ENCODE measurements at regions not wholly inside any gene's neighbourhood (a gene's known extent, or its start where the extent isn't known, plus 50 kb on each side); places are given as distances from the start of the nearest gene placed in this dataset.
"Not testable (repeated sequence)": the region's sequence is repeated elsewhere in the genome, so short reads cannot be mapped to it uniquely, and the experiment has no call there.

DNA sequence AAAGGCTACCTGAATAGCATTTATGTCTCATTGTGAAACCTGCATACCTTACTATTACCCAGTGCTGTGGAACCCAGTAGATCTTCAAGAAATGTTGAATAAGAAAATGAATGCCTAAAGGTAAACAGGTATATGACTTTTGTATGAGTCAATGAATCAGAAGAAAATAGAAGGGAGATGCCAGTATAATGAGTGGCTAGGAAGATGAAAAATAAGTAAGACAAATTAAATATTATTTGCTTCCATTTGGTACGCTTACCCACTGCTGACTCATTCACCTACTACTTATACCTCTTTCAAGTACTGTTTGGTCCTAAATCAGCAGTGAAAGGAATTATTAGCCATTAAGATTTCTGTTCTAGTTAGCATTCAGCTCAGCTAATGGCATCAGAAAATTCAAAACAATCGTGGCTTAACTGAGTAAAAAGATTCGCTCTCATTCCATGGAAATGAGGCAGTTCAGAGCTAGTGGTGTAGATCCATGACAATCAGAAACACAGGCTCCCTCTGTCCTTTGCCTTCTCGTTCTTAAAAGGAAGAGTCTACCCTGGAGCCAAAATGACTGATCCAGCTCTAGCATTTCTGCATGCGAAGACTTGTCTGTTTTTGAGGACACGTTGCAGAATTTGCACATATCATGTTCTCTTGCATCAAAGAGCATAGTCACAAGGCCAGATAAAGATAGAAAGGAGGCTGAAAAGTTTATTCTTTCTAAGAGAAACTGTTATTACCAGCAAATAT, 705.8 kb upstream of the USP15 start:
- DNase-seq (ENCODE audit: low read depth in 2 of 2): no peak

DNA sequence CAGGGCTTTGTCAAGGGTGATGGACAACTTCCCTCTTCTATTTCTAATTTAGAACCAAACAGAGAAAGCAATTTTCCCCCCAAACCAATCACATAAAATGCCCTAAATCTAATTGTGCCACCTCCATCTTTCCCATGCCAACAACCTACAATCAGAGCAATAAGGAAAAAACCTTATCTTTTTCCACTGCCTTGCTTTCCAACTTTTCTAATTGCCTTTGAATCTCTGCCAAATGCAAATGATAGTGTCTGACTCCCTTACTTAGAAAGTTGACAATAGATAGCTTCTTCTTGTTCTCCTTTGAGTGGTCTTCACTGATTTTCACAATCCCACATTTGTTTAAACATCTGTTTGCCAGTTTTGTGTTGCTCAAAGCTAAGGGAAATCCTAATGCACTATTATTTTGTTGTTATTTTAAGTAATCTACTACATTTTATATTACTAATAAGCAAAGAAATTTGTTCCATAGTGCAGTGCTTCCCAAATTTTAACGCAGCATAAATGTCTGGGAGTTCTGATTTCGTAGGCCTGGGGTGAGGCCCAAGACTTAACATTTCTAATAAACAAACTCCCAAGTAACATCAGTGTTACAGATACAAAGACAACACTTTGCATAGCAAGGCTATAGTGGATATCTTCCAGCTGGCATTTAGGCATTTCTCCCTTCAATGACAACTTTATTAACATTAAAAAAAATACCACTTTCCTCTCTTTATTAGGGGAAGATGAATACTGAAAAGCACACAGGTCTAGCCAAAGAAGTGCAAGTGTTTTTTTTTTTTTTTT, 696.3 kb upstream of the USP15 start:
- DNase-seq (ENCODE audit: low read depth in 2 of 2): no peak

DNA sequence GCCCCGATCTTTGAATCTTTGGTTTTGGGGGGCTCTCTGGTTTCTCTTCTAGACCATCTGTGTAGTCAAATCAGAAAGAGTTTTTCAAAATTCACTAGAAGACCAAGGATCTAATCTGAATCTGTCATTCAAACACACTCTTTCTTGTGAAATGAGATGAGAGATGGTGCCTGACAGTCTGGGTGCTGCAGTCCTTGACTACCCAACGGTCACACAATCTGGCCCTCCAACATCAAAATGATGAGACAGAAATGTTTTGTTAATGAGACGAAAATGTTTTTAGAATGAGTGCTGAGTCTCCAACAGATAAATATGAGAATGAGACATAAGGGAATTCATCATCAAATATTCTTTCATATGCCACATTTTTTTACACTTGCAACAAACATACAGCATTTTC, 695.7 kb upstream of the USP15 start:
- no peak for DNase-seq (ENCODE audit: low read depth in 2 of 2)

DNA sequence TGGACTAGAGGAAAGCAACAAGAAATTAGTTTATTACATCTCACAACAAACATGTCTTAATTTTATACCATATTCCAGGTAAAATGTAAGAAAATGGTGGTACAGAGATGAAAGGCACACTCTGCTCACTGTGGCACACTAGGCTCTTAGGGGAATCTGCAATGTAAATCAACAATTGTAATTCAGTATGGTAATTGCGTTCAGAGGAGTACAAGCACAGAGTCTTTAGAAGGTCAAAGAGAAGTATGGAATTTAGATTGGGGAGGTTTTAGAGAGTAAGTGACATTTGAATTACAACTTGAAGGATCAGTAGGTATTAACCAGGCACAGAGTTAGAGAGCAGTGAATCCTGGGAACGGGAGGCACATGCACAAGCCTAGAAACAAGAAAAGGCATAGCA, 694.0 kb upstream of the USP15 start:
- no peak for DNase-seq (ENCODE audit: low read depth in 2 of 2)

DNA sequence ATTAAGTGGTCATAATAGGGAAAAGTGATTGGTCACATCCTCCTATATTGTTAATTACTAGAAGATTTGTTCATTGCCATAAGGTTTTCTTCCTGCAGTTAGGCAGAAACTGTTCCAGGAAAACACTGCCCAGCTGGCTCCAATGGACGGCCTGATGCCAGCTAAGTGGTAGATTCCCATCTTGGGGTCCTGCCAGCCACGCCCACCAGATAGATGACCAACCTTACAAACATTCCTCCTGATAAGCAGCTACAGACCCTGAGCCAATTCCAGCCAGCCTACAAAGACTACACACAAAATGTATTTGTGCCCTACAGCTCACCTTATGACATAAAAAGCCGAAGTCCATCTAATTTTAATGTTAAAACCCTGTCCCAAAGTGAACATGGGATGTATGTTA, 685.9 kb upstream of the USP15 start:
- no peak for DNase-seq (ENCODE audit: low read depth in 2 of 2)

DNA sequence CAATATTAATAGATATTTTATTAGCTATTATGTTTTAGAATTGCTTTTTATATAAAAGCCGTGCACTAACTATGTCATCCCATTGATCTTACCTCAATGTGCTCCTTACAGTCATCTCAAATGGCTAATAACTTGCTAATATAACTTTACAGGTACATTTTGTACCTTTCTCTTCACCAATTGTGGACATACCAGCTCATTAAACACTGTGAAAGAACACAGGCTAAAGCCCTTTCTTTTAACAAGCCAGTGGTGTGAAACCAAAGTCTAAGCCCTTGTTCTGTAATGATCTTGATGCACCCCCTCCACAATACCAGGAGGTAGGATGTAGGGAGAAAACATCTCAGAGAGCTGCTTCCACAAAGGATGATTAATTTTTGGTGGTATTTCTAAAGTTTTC, 675.3 kb upstream of the USP15 start:
- no peak for DNase-seq (ENCODE audit: low read depth in 2 of 2)

DNA sequence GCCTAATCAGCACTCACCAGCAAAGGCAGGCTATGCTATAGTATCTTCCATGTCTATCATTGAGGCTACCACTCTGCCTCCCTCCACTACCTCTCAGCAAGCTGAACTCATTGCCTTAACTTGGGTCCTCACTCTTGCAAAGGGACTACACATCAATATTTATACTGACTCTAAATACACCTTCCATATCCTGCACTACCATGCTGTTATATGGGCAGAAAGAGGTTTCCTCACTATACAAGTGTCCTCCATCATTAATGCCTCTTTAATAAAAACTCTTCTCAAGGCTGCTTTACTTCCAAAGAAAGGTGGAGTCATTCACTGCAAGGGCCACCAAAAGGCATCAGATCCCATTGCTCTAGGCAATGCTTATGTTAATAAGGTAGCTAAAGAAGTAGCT, 669.3 kb upstream of the USP15 start:
- not testable (repeated sequence) for DNase-seq (ENCODE audit: low read depth in 2 of 2)

DNA sequence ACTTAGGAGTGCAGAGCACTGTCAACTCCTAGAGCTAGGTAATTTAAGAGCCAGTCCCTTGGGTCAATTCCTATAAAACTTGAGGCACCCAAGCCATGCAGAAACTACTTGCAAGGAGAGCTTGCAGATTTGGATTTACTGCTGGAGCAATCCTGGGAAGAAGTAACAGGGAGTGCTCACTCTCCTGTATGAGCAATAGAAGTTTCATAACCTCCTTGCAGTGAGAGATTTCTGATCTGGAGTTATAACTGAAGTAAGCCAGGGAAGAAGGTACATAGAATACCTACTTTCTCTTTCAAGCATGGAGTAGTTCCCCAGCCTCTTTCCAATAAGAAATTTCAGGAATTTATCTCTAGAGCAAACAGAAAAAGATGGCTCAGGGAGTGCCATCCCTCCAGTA, 650.1 kb upstream of the USP15 start:
- DNase-seq (ENCODE audit: low read depth in 2 of 2): no peak

DNA sequence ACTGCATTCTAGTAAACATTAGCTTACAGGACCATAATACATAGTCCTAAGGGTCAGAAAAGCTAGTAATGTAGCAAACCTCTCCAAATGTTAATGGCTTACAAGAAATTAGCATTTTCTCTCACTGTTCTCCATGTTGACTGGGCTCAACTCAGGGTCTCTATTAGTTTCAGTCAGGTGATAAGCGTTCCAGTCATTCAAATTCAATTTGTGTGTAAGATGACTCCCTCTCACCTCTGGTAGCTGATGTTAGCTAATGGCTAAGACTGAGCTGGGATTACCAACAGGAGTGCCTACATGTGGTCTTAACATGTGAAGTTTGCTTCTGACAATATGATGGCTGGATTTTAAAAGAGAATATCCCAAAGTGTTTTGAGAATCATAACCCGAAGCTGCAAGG, 630.5 kb upstream of the USP15 start:
- DNase-seq (ENCODE audit: low read depth in 2 of 2): no peak

DNA sequence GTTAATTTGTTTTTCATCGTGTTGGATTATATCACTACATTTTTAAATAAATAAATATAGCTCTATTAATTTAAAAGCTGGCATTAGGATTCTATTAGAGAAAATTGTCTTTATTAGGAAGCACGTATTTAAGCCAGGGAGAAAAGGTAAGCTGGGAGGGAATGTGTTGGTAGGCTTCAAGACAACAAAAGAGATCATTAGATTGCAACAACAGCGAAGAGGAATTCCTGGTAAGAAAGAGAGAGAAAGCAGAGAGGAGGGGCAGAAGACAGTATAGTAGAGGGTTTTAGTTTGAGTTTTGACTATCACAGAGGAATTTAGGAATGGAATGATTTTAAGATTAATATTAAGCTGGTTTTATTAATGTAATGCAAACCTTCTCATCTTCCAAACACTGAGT, 613.6 kb upstream of the USP15 start:
- DNase-seq (ENCODE audit: low read depth in 2 of 2): no peak

DNA sequence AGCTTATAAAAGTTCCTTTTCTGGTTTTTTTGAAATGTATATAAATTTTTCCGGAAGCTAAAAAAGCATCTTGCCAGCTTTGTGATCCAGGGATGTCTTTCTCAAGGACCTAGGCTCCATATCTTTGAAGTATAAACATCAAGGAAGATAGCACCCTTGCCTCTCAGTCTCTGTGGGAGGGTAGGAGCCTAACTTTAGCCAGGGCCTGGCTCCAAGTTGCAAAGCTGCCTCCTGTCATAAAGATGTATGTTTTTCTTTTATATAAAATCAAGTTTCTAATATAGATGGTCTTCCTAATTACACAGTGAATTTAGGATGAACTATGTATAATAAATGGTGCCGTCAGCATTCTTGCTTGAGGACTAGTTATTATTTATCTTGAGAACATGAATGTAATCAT, 612.6 kb upstream of the USP15 start:
- no peak for DNase-seq (ENCODE audit: low read depth in 2 of 2)

DNA sequence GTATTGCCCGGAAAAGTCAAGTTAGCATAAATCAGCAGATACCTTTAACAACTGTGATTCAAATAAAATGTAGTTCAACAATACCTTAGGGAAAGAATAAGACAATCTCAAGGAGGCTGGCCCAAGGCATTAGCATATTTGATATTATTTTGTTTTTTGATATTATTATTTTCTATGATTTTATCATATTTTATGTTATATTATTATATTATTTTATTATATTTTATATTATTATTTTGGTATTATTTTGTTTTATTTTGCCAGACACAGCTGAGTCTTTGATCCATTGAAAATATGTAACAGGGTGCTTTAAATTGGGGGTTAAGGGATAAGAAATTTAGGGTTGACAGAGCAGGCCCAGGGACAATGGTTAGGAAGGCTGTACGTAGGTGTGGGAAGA, 607.9 kb upstream of the USP15 start:
- DNase-seq (ENCODE audit: low read depth in 2 of 2): no peak

DNA sequence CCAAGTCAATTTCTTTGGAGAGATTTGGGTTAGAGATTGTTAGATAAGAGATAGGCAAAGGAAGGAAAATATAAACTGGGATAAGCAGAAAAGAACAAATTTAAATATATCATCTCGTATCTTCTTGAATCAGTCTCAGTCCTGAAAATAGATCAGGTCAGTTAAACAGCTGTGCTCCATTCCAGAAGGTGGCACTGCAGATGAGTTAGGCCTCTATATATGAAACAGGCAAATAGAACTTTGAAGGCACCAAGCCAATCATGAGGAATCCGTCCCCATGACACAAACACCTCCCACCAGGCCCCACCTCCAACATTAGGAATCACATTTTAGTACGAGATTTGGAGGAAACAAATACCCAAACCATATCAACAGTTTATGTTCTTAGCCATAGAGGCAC, 605.5 kb upstream of the USP15 start:
- no peak for DNase-seq (ENCODE audit: low read depth in 2 of 2)

DNA sequence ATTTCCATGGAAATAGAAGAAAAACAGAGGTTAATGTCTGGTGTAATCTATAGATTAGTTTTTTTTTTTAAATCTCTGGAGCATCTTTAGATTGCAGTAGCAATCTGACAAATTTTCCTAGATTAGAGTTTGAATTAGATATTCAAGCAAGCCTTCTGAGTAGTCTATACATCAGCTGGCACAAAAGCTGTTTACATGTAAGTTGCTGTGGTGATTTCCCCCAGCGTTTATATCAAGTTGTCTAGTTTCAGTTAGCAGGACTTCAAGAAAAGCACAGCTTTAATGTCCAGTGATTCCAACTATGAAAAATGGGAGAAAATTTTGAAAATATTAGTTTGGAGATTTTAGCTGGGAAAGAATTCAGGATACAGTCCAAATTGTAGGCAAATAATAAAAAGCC, 605.0 kb upstream of the USP15 start:
- no peak for DNase-seq (ENCODE audit: low read depth in 2 of 2)

DNA sequence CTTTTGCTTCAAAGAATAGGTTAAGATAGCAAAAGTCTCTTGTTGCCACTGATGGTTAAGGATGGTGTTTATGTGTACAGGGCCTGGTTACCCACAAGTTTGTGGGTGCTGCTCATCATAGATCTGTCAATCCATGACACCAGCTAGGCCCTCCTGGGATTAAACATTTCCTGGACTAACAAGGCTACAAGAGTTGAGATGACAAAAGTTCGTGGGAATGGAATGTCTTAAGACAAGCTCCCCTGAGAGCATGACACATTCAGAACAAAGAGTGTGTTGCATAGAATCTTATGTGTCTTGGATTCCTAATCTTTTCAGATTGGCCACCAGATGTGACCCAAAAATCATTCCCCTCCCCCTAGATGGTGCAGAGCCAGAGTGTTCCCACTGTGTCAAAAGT, 592.5 kb upstream of the USP15 start:
- no peak for DNase-seq (ENCODE audit: low read depth in 2 of 2)

DNA sequence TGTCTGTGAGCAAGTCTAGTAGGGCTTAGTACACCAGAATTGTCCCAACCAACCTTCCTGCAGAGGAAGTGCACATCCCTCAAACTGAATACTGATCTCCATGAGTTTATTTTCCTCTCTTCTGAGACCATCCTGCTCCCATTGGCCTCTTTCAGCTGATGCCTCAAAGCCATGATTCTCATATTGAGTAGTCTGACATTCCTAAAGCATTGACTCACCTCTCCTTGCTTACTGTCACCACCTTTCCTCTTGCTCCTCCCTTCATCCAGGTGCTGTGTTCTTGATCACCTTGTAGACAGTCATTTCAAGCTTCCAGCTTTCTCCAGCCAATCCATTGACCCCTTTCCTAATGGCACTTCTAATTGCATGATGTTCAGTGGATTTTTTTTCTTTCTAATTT, 583.7 kb upstream of the USP15 start:
- DNase-seq (ENCODE audit: low read depth in 2 of 2): no peak

DNA sequence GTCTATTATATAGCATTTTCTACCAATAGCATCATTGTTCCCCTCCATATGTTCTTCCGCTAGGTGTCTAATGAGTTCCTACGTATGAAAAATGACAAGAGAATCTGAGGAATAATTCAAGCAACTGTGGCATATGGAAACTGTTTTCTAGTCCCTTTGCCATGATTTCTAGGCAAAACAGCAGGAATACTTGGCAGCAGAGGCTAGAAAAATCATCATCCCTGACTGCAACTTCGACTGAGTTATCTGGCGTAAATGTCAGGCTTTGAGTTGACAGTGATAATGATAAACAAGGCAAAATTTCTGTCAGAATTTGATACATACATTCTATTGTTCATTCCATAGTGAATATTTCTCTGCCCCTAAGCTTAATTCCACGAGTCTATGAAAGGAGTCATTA, 572.8 kb upstream of the USP15 start:
- no peak for DNase-seq (ENCODE audit: low read depth in 2 of 2)

DNA sequence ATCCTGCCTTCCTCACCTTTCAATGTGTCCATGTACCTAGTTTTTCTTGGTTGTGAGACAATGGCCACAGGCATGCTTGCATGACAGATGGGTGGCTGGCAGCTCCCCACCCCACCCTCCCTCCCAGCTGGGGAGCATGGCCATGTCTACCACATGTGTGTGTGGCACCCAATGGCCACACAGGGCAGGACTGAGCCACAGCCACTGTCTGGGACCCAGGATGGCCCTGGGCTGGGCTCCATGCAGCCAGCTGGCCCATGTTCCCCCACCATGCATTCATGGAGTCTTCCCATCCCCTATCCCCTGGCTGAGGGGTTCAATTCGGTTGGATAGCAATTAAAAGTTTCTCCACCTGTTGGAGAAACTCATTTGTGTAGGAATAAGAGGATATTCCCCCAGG, 566.0 kb upstream of the USP15 start:
- DNase-seq (ENCODE audit: low read depth in 2 of 2): no peak

DNA sequence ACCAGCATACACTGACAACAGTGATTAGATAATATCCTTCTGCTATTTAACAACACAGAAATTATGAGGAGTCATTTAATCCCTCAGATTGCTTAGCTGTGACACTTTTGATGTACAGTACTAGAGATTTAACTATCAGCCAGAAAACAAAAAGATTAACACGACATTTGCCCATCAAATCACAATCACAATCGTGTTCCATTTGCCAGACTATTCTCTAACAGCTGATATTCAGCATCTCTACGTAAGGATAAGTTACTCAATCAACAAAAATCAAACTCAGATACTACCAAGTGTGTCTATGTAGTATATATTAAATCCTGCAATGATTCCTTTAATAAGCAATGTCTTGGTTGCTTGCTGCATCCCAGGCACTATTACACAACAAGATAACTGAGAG, 558.7 kb upstream of the USP15 start:
- no peak for DNase-seq (ENCODE audit: low read depth in 2 of 2)

DNA sequence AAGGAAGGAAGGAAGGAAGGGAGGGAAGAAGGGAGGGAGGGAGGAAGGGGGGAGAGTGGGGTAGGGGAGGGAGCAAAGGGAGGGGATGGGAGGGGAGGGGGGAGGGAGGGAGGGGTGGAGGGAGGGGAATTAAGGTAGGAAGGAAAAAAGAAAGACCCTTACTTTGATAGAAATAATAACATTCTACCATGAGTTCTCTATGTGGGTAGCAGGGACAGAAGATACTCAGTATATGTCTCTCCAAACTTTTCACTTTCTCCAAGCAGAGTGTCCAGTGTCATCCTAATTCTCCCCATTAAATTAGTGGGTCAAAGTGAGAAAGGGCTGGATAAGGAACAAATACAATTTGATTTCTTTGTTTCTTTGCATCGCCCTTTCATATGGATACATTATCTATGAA, 553.4 kb upstream of the USP15 start:
- no peak for DNase-seq (ENCODE audit: low read depth in 2 of 2)

DNA sequence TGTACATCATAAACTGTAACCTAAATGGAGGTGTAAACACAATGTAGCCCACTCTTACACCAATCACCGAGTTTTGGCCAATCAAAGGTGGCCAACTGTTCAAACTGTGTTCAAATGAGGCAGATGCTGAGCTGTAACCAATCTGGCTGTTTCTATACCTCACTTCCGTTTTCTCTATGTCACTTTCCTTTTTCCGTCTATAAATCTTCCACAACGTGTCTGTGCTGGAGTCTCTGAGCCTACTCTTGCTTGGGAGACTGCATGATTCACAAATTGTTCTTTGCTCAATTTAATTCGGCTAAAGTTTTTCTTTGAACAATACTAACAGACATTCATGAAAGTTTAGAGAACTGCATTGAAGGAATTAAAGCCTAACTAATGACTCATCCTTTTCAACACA, 547.1 kb upstream of the USP15 start:
- no peak for DNase-seq (ENCODE audit: low read depth in 2 of 2)

DNA sequence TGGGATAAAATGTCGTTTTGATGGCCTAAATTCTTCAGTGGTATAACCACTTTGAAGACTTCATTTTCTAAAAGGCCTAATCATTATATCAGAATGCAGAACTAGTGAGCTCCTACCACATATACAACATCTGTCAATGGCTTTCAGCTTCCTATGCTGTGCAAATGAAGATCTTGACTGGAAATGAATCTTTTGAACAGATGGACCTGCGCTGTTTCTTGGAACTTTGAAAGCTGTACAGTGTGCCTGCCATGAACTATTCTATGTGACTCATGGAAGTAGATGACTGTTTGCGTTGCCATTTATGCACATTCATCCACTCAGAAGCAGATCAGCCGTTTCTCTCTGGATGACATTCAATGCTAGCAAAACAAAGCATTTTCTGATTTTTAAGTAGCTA, 542.2 kb upstream of the USP15 start:
- DNase-seq (ENCODE audit: low read depth in 2 of 2): no peak

DNA sequence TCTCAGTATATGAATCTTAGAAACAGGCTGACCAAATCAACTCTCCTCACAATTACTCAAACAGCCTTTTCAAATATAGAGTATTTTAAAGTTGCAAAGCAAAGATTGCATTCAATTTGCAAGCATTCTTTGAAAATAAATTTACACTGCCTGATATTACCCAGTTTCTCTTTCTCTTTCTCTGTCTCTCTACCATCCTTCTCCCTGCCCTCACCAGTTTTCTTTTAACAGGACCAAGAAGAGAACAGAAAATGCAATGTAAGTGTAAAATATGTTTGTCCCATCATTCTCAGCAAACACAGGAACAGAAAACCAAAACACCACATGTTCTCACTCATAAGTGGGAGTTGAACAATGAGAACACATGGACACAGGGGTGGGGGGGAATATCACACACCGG, 520.3 kb upstream of the USP15 start:
- no peak for DNase-seq (ENCODE audit: low read depth in 2 of 2)

Data from lung microvascular endothelial cell (primary cell).